ENCODE measurements at regions not wholly inside any gene's neighbourhood (a gene's known extent, or its start where the extent isn't known, plus 50 kb on each side); places are given as distances from the start of the nearest gene placed in this dataset.

DNA sequence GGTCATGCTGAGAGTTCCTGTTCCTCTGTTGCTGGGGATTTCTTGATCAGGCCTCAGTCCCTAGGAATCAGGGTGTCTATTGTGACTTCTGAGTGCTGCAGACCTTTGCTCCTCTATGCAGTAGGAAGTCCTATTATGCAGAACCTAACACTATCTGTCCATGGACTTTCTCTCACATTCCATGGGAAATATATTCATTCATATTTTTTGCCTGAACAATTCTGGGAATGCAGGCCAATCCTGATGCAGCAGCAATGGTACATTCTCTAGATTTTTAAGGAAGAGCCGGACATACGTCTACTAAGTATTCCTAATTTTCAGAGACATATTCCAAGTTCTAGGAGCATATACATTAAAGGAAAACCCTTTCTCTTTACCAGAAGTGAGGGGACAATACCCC is 61.1 kb upstream of the C1orf87 start:
- no peaks in the 10 kb centered on the region for H3K27me3 ChIP-seq (ENCODE audit: insufficient read depth, poor library complexity, severe bottlenecking)
- DNase-seq (ENCODE audit: low read depth in 1 of 2, low spot score in 1 of 2): no peak
- no peak for TF ChIP-seq GABPA (IDR thresholded peaks at IDR 0.05; ENCODE audit: low read depth)
- TF ChIP-seq, protein P1, sequence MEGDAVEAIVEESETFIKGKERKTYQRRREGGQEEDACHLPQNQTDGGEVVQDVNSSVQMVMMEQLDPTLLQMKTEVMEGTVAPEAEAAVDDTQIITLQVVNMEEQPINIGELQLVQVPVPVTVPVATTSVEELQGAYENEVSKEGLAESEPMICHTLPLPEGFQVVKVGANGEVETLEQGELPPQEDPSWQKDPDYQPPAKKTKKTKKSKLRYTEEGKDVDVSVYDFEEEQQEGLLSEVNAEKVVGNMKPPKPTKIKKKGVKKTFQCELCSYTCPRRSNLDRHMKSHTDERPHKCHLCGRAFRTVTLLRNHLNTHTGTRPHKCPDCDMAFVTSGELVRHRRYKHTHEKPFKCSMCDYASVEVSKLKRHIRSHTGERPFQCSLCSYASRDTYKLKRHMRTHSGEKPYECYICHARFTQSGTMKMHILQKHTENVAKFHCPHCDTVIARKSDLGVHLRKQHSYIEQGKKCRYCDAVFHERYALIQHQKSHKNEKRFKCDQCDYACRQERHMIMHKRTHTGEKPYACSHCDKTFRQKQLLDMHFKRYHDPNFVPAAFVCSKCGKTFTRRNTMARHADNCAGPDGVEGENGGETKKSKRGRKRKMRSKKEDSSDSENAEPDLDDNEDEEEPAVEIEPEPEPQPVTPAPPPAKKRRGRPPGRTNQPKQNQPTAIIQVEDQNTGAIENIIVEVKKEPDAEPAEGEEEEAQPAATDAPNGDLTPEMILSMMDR (IDR thresholded peaks at IDR 0.05; ENCODE audit: insufficient read depth, low read length): no peak
- TF ChIP-seq SPI1 (IDR thresholded peaks at IDR 0.05; ENCODE audit: borderline replicate concordance, low read depth): no peak
- TF ChIP-seq POLR2AphosphoS5 (IDR thresholded peaks at IDR 0.05; ENCODE audit: low read depth): no peak
- TF ChIP-seq, protein P2, sequence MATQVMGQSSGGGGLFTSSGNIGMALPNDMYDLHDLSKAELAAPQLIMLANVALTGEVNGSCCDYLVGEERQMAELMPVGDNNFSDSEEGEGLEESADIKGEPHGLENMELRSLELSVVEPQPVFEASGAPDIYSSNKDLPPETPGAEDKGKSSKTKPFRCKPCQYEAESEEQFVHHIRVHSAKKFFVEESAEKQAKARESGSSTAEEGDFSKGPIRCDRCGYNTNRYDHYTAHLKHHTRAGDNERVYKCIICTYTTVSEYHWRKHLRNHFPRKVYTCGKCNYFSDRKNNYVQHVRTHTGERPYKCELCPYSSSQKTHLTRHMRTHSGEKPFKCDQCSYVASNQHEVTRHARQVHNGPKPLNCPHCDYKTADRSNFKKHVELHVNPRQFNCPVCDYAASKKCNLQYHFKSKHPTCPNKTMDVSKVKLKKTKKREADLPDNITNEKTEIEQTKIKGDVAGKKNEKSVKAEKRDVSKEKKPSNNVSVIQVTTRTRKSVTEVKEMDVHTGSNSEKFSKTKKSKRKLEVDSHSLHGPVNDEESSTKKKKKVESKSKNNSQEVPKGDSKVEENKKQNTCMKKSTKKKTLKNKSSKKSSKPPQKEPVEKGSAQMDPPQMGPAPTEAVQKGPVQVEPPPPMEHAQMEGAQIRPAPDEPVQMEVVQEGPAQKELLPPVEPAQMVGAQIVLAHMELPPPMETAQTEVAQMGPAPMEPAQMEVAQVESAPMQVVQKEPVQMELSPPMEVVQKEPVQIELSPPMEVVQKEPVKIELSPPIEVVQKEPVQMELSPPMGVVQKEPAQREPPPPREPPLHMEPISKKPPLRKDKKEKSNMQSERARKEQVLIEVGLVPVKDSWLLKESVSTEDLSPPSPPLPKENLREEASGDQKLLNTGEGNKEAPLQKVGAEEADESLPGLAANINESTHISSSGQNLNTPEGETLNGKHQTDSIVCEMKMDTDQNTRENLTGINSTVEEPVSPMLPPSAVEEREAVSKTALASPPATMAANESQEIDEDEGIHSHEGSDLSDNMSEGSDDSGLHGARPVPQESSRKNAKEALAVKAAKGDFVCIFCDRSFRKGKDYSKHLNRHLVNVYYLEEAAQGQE (IDR thresholded peaks at IDR 0.05; ENCODE audit: insufficient replicate concordance, low read depth): no peak
- no peak overlapping the region for H3K4me3 ChIP-seq (replicated peaks; ENCODE audit: insufficient read depth, low read length)
- no peak overlapping the region for H3K27ac ChIP-seq (replicated peaks)

DNA sequence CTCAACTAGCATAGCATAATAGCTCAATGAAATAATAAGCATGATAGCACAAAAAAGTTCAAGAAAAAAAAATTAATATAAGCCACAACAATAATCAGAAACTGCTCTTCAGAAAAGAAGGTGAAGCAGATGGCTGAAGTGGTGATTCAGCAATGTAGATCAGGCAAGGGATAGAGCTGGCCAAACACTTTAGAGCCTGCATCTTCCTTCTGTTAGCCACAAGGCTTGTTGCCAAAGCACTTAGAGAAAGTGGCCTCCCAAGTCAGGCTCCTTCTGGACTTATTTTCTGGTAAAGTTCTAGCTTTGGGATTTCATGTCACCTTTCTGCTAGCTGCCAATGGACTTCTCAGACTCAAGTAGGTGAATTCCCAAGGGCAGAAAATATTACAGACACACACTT is 60.3 kb upstream of the C1orf87 start:
- no peak overlapping the region for H3K4me3 ChIP-seq (replicated peaks; ENCODE audit: insufficient read depth, low read length)
- DNase-seq (ENCODE audit: low read depth in 1 of 2, low spot score in 1 of 2): no peak
- TF ChIP-seq, protein P1 (IDR thresholded peaks at IDR 0.05; ENCODE audit: insufficient read depth, low read length): no peak
- TF ChIP-seq, protein P2 (IDR thresholded peaks at IDR 0.05; ENCODE audit: insufficient replicate concordance, low read depth): no peak
- TF ChIP-seq POLR2AphosphoS5 (IDR thresholded peaks at IDR 0.05; ENCODE audit: low read depth): no peak

DNA sequence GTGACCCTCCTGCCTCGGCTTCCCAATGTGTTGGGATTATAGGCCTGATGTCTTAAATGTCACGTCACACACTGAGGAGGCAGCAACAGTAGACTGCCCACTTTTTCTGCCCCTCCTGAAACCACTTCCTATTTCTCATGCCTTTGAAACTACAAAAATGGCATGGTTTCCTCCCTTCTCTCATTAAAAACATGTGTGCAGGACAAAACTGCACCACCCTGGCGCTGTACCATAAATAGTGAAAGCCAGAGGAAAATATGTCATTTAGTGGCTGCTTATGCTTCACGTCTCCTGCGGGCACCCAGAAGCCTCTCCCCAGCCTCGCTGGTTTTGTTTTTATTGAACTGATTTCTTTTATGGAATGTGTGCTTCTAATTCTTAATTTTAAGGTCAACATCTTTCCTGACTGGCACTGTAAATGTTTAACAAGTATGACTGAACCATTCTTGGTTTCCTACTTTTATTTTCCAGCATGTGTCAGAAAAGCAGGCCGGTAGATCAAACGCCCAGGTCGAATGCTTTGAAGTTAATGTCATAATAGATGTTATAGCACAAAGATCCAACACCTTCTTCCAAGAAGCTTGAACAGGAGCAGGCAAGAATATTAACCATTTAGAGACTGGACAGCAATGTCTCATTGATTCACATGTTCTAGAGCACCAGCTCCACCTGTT is 59.6 kb upstream of the C1orf87 start:
- Histone ChIP-seq H3K4me3 (replicated peaks; ENCODE audit: insufficient read depth, low read length) (no peak overlapping the region), H3K27ac (replicated peaks) (no peak overlapping the region), H3K27me3 (ENCODE audit: insufficient read depth, poor library complexity, severe bottlenecking) (no peaks in the 10 kb centered on the region)
- peak in 1 of 2 experiments; percentile 3 for DNase-seq (ENCODE audit: low read depth in 1 of 2, low spot score in 1 of 2)
- TF ChIP-seq SPI1 (IDR thresholded peaks at IDR 0.05; ENCODE audit: borderline replicate concordance, low read depth): peak; percentile 63
- TF ChIP-seq, protein P2 (IDR thresholded peaks at IDR 0.05; ENCODE audit: insufficient replicate concordance, low read depth): no peak

More for the DNA sequence above, 60.3 kb upstream of the C1orf87 start:
- Histone ChIP-seq H3K27ac (replicated peaks) (no peak overlapping the region), H3K27me3 (ENCODE audit: insufficient read depth, poor library complexity, severe bottlenecking) (no peaks in the 10 kb centered on the region)

Measured in HL-60 (cell line).